OCI-LY3 (cell line): ENCODE measurements at regions not wholly inside any gene's neighbourhood (a gene's known extent, or its start where the extent isn't known, plus 50 kb on each side); places are given as distances from the start of the nearest gene placed in this dataset.

ENCODE experiments used
- EZH2phosphoT487 ChIP-seq: fragments of 200-600 bp; shearing (Covaris generic); IDR thresholded peaks from 2 replicates; pipeline ENCODE4 v1.6.1; 2018; ENCODE audit warnings: antibody characterized with exemption, mixed run types, low read depth
- TF ChIP-seq, protein P1 (sequence below): fragments of 200-600, 300-600 bp; sonication (generic); IDR thresholded peaks from 2 replicates; pipeline ENCODE4 v1.5.1; 2014; ENCODE audit warnings: antibody characterized with exemption, low read length, low read depth

DNA sequence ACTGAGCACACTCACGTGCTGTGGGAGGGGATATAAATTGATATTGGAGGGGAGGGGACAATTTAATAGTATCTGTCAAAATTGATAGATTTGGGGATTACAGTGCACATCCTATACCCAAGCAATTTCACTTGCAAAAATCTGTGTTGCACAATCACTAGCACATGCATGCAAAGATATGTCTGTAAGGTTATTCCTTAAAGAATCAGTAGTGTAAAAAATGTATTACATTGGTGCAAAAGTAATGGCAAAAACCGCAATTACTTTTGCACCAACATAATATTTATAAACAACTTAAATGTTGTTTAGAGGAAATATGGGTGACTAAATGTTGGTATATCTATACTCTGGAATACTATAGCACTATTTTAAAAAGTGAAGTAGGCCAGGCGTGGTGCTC, 108.7 kb downstream of the LHX2 start:
- TF ChIP-seq, protein P1, sequence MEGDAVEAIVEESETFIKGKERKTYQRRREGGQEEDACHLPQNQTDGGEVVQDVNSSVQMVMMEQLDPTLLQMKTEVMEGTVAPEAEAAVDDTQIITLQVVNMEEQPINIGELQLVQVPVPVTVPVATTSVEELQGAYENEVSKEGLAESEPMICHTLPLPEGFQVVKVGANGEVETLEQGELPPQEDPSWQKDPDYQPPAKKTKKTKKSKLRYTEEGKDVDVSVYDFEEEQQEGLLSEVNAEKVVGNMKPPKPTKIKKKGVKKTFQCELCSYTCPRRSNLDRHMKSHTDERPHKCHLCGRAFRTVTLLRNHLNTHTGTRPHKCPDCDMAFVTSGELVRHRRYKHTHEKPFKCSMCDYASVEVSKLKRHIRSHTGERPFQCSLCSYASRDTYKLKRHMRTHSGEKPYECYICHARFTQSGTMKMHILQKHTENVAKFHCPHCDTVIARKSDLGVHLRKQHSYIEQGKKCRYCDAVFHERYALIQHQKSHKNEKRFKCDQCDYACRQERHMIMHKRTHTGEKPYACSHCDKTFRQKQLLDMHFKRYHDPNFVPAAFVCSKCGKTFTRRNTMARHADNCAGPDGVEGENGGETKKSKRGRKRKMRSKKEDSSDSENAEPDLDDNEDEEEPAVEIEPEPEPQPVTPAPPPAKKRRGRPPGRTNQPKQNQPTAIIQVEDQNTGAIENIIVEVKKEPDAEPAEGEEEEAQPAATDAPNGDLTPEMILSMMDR, result no peak
- TF ChIP-seq EZH2phosphoT487, result no peak
